CD14-positive monocyte (primary cell): ENCODE measurements at regions not wholly inside any gene's neighbourhood (a gene's known extent, or its start where the extent isn't known, plus 50 kb on each side); places are given as distances from the start of the nearest gene placed in this dataset.
A peak's percentile ranks its signal among the peaks of the same experiment; 100 is the strongest.

ENCODE experiments used
- DNase-seq, 3 donors: peaks; one replicate each; pipeline ENCODE4 v3.0.0-alpha.2; 2011 to 2022
- H2AFZ ChIP-seq: 2 replicates; pipeline ENCODE4 v1.6.0; 2012; ENCODE audit warnings: mild to moderate bottlenecking, low read depth, low read length, inconsistent platforms; ENCODE audit not compliant: insufficient read depth, poor library complexity, severe bottlenecking
- H3K27ac ChIP-seq, 2 donors: 1 replicate in 1 of 2; 2 replicates in 1 of 2; pipeline ENCODE4 v1.5.1; 2012 to 2013; ENCODE audit warnings: low read length in 2 of 2, control low read depth in 1 of 2, inconsistent platforms in 1 of 2, low read depth in 1 of 2, mild to moderate bottlenecking in 1 of 2
- H3K27me3 ChIP-seq, 2 donors: one replicate each; pipeline versions ENCODE4 v1.6.0 to v1.6.1; 2011 to 2013; ENCODE audit warnings: low read length in 2 of 2; ENCODE audit not compliant: control insufficient read depth in 2 of 2, insufficient read depth in 2 of 2
- H3K36me3 ChIP-seq, 2 donors: replicated peaks in 1 of 2; 1 replicate in 1 of 2; 2 replicates in 1 of 2; pipeline versions ENCODE4 v1.5.1 to v1.6.1; 2012 to 2013; ENCODE audit warnings: low read length in 2 of 2, control low read depth in 1 of 2, inconsistent platforms in 1 of 2, mild to moderate bottlenecking in 1 of 2; ENCODE audit not compliant: insufficient read depth in 2 of 2, control insufficient read depth in 1 of 2
- H3K4me1 ChIP-seq, 2 donors: 1 replicate in 1 of 2; 2 replicates in 1 of 2; pipeline versions ENCODE4 v1.5.1 to v1.6.1; 2012 to 2013; ENCODE audit warnings: low read length in 2 of 2, control low read depth in 1 of 2, inconsistent platforms in 1 of 2, mild to moderate bottlenecking in 1 of 2, moderate library complexity in 1 of 2; ENCODE audit not compliant: insufficient read depth in 2 of 2, control insufficient read depth in 1 of 2
- H3K4me2 ChIP-seq: replicated peaks from 2 replicates; pipeline ENCODE3; 2012; ENCODE audit warnings: low read length, moderate library complexity, mild to moderate bottlenecking; ENCODE audit not compliant: poor library complexity, severe bottlenecking; ENCODE audit errors: extremely low read depth
- H3K4me3 ChIP-seq, 3 experiments: fragments of 200-600 bp in 1 of 3; sonication (generic) in 1 of 3; replicated peaks in 1 of 3; 1 replicate in 2 of 3; 2 replicates in 1 of 3; pipeline ENCODE4 v1.5.1; 2011 to 2013; ENCODE audit warnings: low read length in 3 of 3, mild to moderate bottlenecking in 3 of 3, control low read depth in 2 of 3, low read depth in 2 of 3, inconsistent platforms in 1 of 3, moderate library complexity in 1 of 3
- H3K79me2 ChIP-seq: 2 replicates; pipeline ENCODE4 v1.6.0; 2012; ENCODE audit warnings: mild to moderate bottlenecking, control low read depth, inconsistent platforms, low read length, moderate library complexity; ENCODE audit not compliant: insufficient read depth
- H3K9ac ChIP-seq: 2 replicates; pipeline ENCODE4 v1.6.0; 2017; ENCODE audit warnings: low read length, mild to moderate bottlenecking; ENCODE audit not compliant: insufficient read depth, poor library complexity, severe bottlenecking
- H3K9me3 ChIP-seq, 2 donors: replicated peaks in 1 of 2; 1 replicate in 1 of 2; 2 replicates in 1 of 2; pipeline versions ENCODE4 v1.5.1 to v1.6.1; 2012 to 2013; ENCODE audit warnings: low read length in 2 of 2, control low read depth in 1 of 2; ENCODE audit not compliant: control insufficient read depth in 1 of 2, insufficient read depth in 1 of 2
- H4K20me1 ChIP-seq: 2 replicates; pipeline ENCODE4 v1.6.0; 2012; ENCODE audit warnings: mild to moderate bottlenecking, low read length, control low read depth, moderate library complexity; ENCODE audit not compliant: insufficient read depth
- H3K27ac Mint-ChIP-seq, 7 donors: one replicate each; pipeline ENCODE4 v1.8.0; 2020; ENCODE audit warnings: mild to moderate bottlenecking in 7 of 7, mixed read lengths in 7 of 7, moderate library complexity in 6 of 7, inconsistent platforms in 2 of 7
- H3K27me3 Mint-ChIP-seq, 3 donors: one replicate each; pipeline ENCODE4 v1.8.0; 2021 to 2022; ENCODE audit warnings: low read depth in 3 of 3, mild to moderate bottlenecking in 3 of 3, mixed read lengths in 3 of 3, moderate library complexity in 3 of 3, inconsistent platforms in 1 of 3
- H3K36me3 Mint-ChIP-seq, 2 donors: one replicate each; pipeline ENCODE4 v1.8.0; 2020; ENCODE audit warnings: mixed read lengths in 2 of 2, inconsistent platforms in 1 of 2, mild to moderate bottlenecking in 1 of 2
- H3K4me1 Mint-ChIP-seq: one replicate; pipeline ENCODE4 v1.8.0; 2020; ENCODE audit warnings: mild to moderate bottlenecking, mixed read lengths
- H3K4me3 Mint-ChIP-seq, 2 donors: one replicate each; pipeline ENCODE4 v1.8.0; 2020; ENCODE audit warnings: mild to moderate bottlenecking in 2 of 2, mixed read lengths in 2 of 2, moderate library complexity in 1 of 2
- H3K9me3 Mint-ChIP-seq, 7 donors: one replicate each; pipeline ENCODE4 v1.8.0; 2020 to 2022; ENCODE audit warnings: mixed read lengths in 7 of 7, mild to moderate bottlenecking in 6 of 7, moderate library complexity in 6 of 7, inconsistent platforms in 2 of 7
- CTCF ChIP-seq: fragments of 200-600 bp; IDR thresholded peaks from one replicate; pipeline ENCODE4 v1.8.0; 2022; ENCODE audit warnings: antibody characterized with exemption, mild to moderate bottlenecking
- WGBS: methylation state at CpG from one replicate; pipeline ENCODE4 v1.1.5; 2013; ENCODE audit warnings: missing lambda C conversion rate; ENCODE audit not compliant: insufficient coverage; 5-methylcytosine and 5-hydroxymethylcytosine counted together
- intact Hi-C, 2 donors: fragments of 100-400 bp; cut with micrococcal nuclease; formaldehyde crosslinking; loops; one replicate each; pipeline versions ENCODE4 v1.15.0 to v1.15.1; 2023

GRCh38 chr6:144335311-144335861 lies 50.3 kb downstream of the UTRN start:
- no peaks in the 10 kb centered on the region for H3K27me3 ChIP-seq
- peak overlapping the region; percentile 70 for H3K4me2 ChIP-seq
- Mint-ChIP-seq H3K9me3 (no peaks in the 10 kb centered on the region), H3K4me3 (peak overlapping the region; percentile 8 to 37), H3K4me1 (peaks cover 61% of the 10 kb centered on the region), H3K36me3 (peaks cover 9 to 14% of the 10 kb centered on the region in 2 donors), H3K27me3 (peaks cover 0 to 2% (median 0%) of the 10 kb centered on the region in 3 donors), H3K27ac (peak overlapping the region; percentile 23 to 84 (median 61))
- peaks cover 92% of the 10 kb centered on the region for H3K79me2 ChIP-seq
- H4K20me1 ChIP-seq = peaks cover 61% of the 10 kb centered on the region
- H3K27ac ChIP-seq = peak overlapping the region in 1 of 2 donors; percentile 65
- H3K36me3 ChIP-seq = peaks cover 0 to 8% of the 10 kb centered on the region in 2 donors
- WGBS = 22% methylated on average over 5 of the region's 5 CpGs
- no peak overlapping the region for H2AFZ ChIP-seq
- no peak for DNase-seq
- intact Hi-C loops = no loop called here
- H3K4me3 ChIP-seq = no peak overlapping the region
- no peak for TF ChIP-seq CTCF
- H3K4me1 ChIP-seq = peaks cover 41 to 52% of the 10 kb centered on the region in 2 donors
- H3K9ac ChIP-seq = no peak overlapping the region
- no peaks in the 10 kb centered on the region for H3K9me3 ChIP-seq

GRCh38 chr6:144335914-144336313 lies 50.8 kb downstream of the UTRN start:
- peaks cover 46 to 57% of the 10 kb centered on the region in 2 donors for H3K4me1 ChIP-seq
- H3K27me3 ChIP-seq = no peaks in the 10 kb centered on the region
- H3K27me3 Mint-ChIP-seq = peaks cover 0 to 2% (median 0%) of the 10 kb centered on the region in 3 donors

More at GRCh38 chr6:144335914-144336313, 50.8 kb downstream of the UTRN start:
- Mint-ChIP-seq H3K4me3 (no peak overlapping the region), H3K36me3 (peaks cover 8 to 10% of the 10 kb centered on the region in 2 donors), H3K4me1 (peaks cover 63% of the 10 kb centered on the region), H3K27ac (peak overlapping the region in 4 of 7 donors; percentile 4 to 68 (median 54)), H3K9me3 (no peaks in the 10 kb centered on the region)
- Histone ChIP-seq H3K4me3 (no peak overlapping the region), H3K79me2 (peaks cover 92% of the 10 kb centered on the region), H3K36me3 (peaks cover 0 to 8% of the 10 kb centered on the region in 2 donors), H4K20me1 (peaks cover 55% of the 10 kb centered on the region), H3K27ac (no peak overlapping the region), H3K9me3 (no peaks in the 10 kb centered on the region), H2AFZ (no peak overlapping the region), H3K9ac (no peak overlapping the region), H3K4me2 (no peak overlapping the region)
- peak in 2 of 3 donors; percentile 47 to 69 for DNase-seq
- 98% methylated on average over 4 of the region's 5 CpGs for WGBS
- intact Hi-C loops = no loop called here
- no peak for TF ChIP-seq CTCF
